HCT116 (cell line): ENCODE measurements at regions not wholly inside any gene's neighbourhood (a gene's known extent, or its start where the extent isn't known, plus 50 kb on each side); places are given as distances from the start of the nearest gene placed in this dataset.

Experiments used
- ATAC-seq: fragments of 200-7000 bp; cut with Tn5 transposase; 2 replicates; pipeline ENCODE4 v1.9.1; 2020; ENCODE audit warnings: mild to moderate bottlenecking, moderate library complexity
- BruUV-seq: library from RNA; stranded (reverse); fragments of 400-500 nt; replicated peaks from 2 replicates; lab custom pipeline; 2021; lab: Mats Ljungman, UMichigan
- CTCF ChIA-PET: fragments of 300-600 bp; sonication (Branson Sonifier 250); formaldehyde crosslinking; loops from one replicate; lab custom pipeline; 2021; ENCODE audit warnings: antibody characterized with exemption; lab: Charles Lee
- POLR2A ChIA-PET: fragments of 300-600, 350-600 bp; sonication (Branson Sonifier 250); formaldehyde crosslinking; loops from one replicate; lab custom pipeline; 2021; ENCODE audit warnings: antibody characterized with exemption; lab: Charles Lee
- RAD21 ChIA-PET, 2 experiments: fragments of 300-600 bp; sonication (Branson Sonifier 250); formaldehyde crosslinking; loops; one replicate each; lab custom pipeline; 2023; ENCODE audit warnings: low total read pairs in 2 of 2; ENCODE audit not compliant: uncharacterized antibody in 2 of 2, unreplicated experiment in 2 of 2, low non-redundant PET in 1 of 2; lab: Charles Lee
- DNase-seq: peaks from one replicate; pipeline ENCODE4 v3.0.0-alpha.2; 2010; ENCODE audit warnings: low read depth, low spot score
- H2AFZ ChIP-seq: fragments of 200-600 bp; shearing (Covaris generic), sonication (generic); 2 replicates; pipeline ENCODE4 v1.6.1; 2017; ENCODE audit warnings: low read depth, mixed run types, mixed read lengths, antibody characterized with exemption, low read length; ENCODE audit not compliant: poor library complexity, severe bottlenecking
- H3K27ac ChIP-seq: 2 replicates; pipeline ENCODE4 v1.5.1; 2012; ENCODE audit warnings: low read depth, low read length
- H3K27me3 ChIP-seq: fragments of 200-600 bp; sonication (generic); 2 replicates; pipeline ENCODE4 v1.6.1; 2016; ENCODE audit warnings: mixed run types, low read length, mixed read lengths; ENCODE audit not compliant: insufficient read depth
- H3K36me3 ChIP-seq, 2 experiments: fragments of 200-500 bp in 1 of 2; fragments of 200-600 bp in 1 of 2; sonication (Bioruptor generic) in 1 of 2; sonication (generic) in 1 of 2; 2 replicates each; pipeline versions ENCODE4 v1.5.1 to v1.6.1; 2014 to 2016; ENCODE audit warnings: low read length in 2 of 2, inconsistent platforms in 1 of 2, mixed read lengths in 1 of 2, mixed run types in 1 of 2; ENCODE audit not compliant: insufficient read depth in 2 of 2, control insufficient read depth in 1 of 2
- H3K4me1 ChIP-seq, 2 experiments: fragments of 200-600 bp in 1 of 2; sonication (generic) in 1 of 2; 2 replicates each; pipeline versions ENCODE4 v1.5.1 to v1.6.1; 2012 to 2017; ENCODE audit warnings: low read length in 2 of 2, inconsistent platforms in 1 of 2, mild to moderate bottlenecking in 1 of 2, mixed read lengths in 1 of 2, mixed run types in 1 of 2, moderate library complexity in 1 of 2; ENCODE audit not compliant: insufficient read depth in 2 of 2, control insufficient read depth in 1 of 2
- H3K4me2 ChIP-seq: fragments of 200-600 bp; sonication (generic); 2 replicates; pipeline ENCODE4 v1.6.1; 2017; ENCODE audit warnings: mixed run types, low read length, mixed read lengths
- H3K4me3 ChIP-seq, 2 experiments: fragments of 200-600 bp in 1 of 2; sonication (generic) in 1 of 2; replicated peaks in 1 of 2; 2 replicates each; pipeline ENCODE4 v1.5.1; 2011 to 2016; ENCODE audit warnings: low read length in 2 of 2, control low read depth in 1 of 2, low read depth in 1 of 2, mild to moderate bottlenecking in 1 of 2, mixed read lengths in 1 of 2, mixed run types in 1 of 2
- H3K79me2 ChIP-seq: fragments of 200-600 bp; sonication (generic); 2 replicates; pipeline ENCODE4 v1.6.1; 2017; ENCODE audit warnings: mild to moderate bottlenecking, mixed run types, low read length, moderate library complexity, mixed read lengths; ENCODE audit not compliant: insufficient read depth
- H3K9ac ChIP-seq: fragments of 200-600 bp; sonication (generic); 2 replicates; pipeline ENCODE4 v1.6.1; 2016; ENCODE audit warnings: low read length, mixed read lengths
- H3K9me2 ChIP-seq: fragments of 200-600 bp; sonication (generic), shearing (Covaris generic); 2 replicates; pipeline ENCODE4 v1.6.1; 2017; ENCODE audit warnings: mixed run types, mild to moderate bottlenecking, moderate library complexity; ENCODE audit not compliant: insufficient read depth
- H3K9me3 ChIP-seq, 2 experiments: fragments of 200-500 bp in 1 of 2; fragments of 200-600 bp in 1 of 2; sonication (Bioruptor generic) in 1 of 2; sonication (generic) in 1 of 2; 2 replicates each; pipeline ENCODE4 v1.6.1; 2014 to 2017; ENCODE audit warnings: low read length in 2 of 2, mixed read lengths in 2 of 2, inconsistent platforms in 1 of 2, low read depth in 1 of 2, mild to moderate bottlenecking in 1 of 2, mixed run types in 1 of 2, moderate library complexity in 1 of 2; ENCODE audit not compliant: control insufficient read depth in 1 of 2, insufficient read depth in 1 of 2
- H4K20me1 ChIP-seq: fragments of 200-600 bp; sonication (generic), shearing (Covaris generic); 2 replicates; pipeline ENCODE4 v1.6.1; 2017; ENCODE audit warnings: mixed run types, mild to moderate bottlenecking, moderate library complexity; ENCODE audit not compliant: insufficient read depth
- ATF3 ChIP-seq: IDR thresholded peaks from 2 replicates; pipeline ENCODE4 v1.6.1; 2012
- CBX3 ChIP-seq: IDR thresholded peaks from 2 replicates; pipeline ENCODE4 v1.6.1; 2012; ENCODE audit warnings: low read depth
- EGR1 ChIP-seq: IDR thresholded peaks from 2 replicates; pipeline ENCODE4 v1.6.1; 2012; ENCODE audit warnings: low read depth
- FOSL1 ChIP-seq: IDR thresholded peaks from 2 replicates; pipeline ENCODE4 v1.6.1; 2012; ENCODE audit warnings: low read depth
- JUND ChIP-seq: IDR thresholded peaks from 2 replicates; pipeline ENCODE4 v1.6.1; 2012
- POLR2AphosphoS5 ChIP-seq: IDR thresholded peaks from 2 replicates; pipeline ENCODE4 v1.6.1; 2011; ENCODE audit warnings: mild to moderate bottlenecking, low read depth, low read length, moderate library complexity
- RAD21 ChIP-seq: IDR thresholded peaks from 2 replicates; pipeline ENCODE4 v1.6.1; 2012; ENCODE audit warnings: low read depth, mild to moderate bottlenecking
- REST ChIP-seq: IDR thresholded peaks from 2 replicates; pipeline ENCODE4 v1.6.1; 2012; ENCODE audit warnings: low read depth
- SP1 ChIP-seq: IDR thresholded peaks from 2 replicates; pipeline ENCODE4 v1.6.1; 2012; ENCODE audit warnings: low read depth
- ZFX ChIP-seq: fragments of 450-650 bp; IDR thresholded peaks from 2 replicates; pipeline ENCODE4 v1.6.1; 2017
- ZNF274 ChIP-seq: fragments of 200-500 bp; sonication (Bioruptor generic); IDR thresholded peaks from 2 replicates; pipeline ENCODE4 v1.6.1; 2014; ENCODE audit warnings: mild to moderate bottlenecking, low read depth, low read length, inconsistent platforms
- intact Hi-C: fragments of 100-400 bp; cut with micrococcal nuclease; formaldehyde crosslinking; loops from 2 replicates; pipeline ENCODE4 v1.10.0; 2022

- intact Hi-C loops, result no loop called here
- Histone ChIP-seq H4K20me1 (no peaks in the 10 kb centered on the region), H3K9me3 (peaks cover 0 to 4% of the 10 kb centered on the region in 2 experiments; a peak in 2 of 4 replicates), H3K79me2 (no peaks in the 10 kb centered on the region), H3K36me3 (no peaks in the 10 kb centered on the region), H3K27ac (no peak overlapping the region)
- no peak for ATAC-seq
- no TSS peak for BruUV-seq
- TF ChIP-seq ZFX (no peak), RAD21 (no peak), EGR1 (no peak), SP1 (no peak), JUND (no peak), ATF3 (no peak), FOSL1 (no peak), CBX3 (no peak), ZNF274 (no peak), REST (no peak), POLR2AphosphoS5 (no peak)
- TF ChIP-seq, all 23 proteins: peak for 0
- RAD21 ChIA-PET, result no interaction called here
- no peaks in the 10 kb centered on the region for H3K4me1 ChIP-seq
- DNase-seq, result no peak
- H3K9ac ChIP-seq, result no peak overlapping the region
- POLR2A ChIA-PET, result no interaction called here
- no peaks in the 10 kb centered on the region for H3K27me3 ChIP-seq
- CTCF ChIA-PET, result no interaction called here
- no peak overlapping the region for H3K4me3 ChIP-seq
- H2AFZ ChIP-seq, result no peak overlapping the region
- no peaks in the 10 kb centered on the region for H3K9me2 ChIP-seq
- no peak overlapping the region for H3K4me2 ChIP-seq
Measured at GRCh38 chr4:123974386-123975149, 578.0 kb downstream of the SPRY1 start.
